Keratinocyte (primary cell): ENCODE measurements at regions not wholly inside any gene's neighbourhood (a gene's known extent, or its start where the extent isn't known, plus 50 kb on each side); places are given as distances from the start of the nearest gene placed in this dataset.

Source experiments
- EZH2 ChIP-seq: IDR thresholded peaks from one replicate; pipeline ENCODE4 v1.6.1; 2012; ENCODE audit warnings: inconsistent platforms, mild to moderate bottlenecking, low read length, moderate library complexity
- TF ChIP-seq, protein P1 (sequence below), 3 experiments: IDR thresholded peaks in 1 of 3; conservative IDR thresholded peaks in 1 of 3; optimal IDR thresholded peaks in 1 of 3; 2 replicates in 2 of 3; 3 replicates in 1 of 3; pipeline versions ENCODE3 to v1.5.1; 2011; ENCODE audit warnings: low read length in 3 of 3, mild to moderate bottlenecking in 3 of 3, moderate library complexity in 2 of 3, control low read depth in 1 of 3, inconsistent platforms in 1 of 3; ENCODE audit not compliant: insufficient read depth in 2 of 3; ENCODE audit errors: extremely low read depth in 1 of 3

DNA sequence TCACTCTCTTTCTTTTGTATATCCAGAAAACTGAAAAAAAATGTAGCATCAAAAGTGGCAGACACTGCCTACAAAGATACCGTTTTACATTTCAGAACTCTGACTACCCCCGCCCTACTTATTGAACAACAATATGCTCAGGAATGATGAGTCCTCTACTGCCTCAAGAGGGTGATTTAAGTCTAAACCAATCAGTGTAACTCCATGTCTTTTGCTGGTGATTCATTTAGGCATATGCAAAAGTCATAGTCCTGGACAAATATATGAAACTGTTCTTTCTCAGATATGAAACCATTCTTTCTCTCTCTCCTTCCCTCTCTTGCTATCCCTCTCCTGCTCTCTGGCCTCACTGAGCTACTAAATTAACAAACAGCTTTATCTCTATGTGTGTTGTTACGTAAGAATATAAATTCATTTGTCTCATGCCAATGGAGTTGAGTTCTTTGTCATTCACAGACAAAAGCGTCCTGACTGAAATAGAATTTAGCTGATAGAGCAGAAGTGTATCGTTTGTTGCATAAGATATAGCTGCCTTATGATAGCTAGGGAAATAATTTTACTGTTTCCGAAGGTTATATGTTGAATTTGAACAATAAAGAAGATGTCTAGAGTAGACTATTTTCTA is 133.7 kb upstream of the OSTN start:
- TF ChIP-seq, protein P1, sequence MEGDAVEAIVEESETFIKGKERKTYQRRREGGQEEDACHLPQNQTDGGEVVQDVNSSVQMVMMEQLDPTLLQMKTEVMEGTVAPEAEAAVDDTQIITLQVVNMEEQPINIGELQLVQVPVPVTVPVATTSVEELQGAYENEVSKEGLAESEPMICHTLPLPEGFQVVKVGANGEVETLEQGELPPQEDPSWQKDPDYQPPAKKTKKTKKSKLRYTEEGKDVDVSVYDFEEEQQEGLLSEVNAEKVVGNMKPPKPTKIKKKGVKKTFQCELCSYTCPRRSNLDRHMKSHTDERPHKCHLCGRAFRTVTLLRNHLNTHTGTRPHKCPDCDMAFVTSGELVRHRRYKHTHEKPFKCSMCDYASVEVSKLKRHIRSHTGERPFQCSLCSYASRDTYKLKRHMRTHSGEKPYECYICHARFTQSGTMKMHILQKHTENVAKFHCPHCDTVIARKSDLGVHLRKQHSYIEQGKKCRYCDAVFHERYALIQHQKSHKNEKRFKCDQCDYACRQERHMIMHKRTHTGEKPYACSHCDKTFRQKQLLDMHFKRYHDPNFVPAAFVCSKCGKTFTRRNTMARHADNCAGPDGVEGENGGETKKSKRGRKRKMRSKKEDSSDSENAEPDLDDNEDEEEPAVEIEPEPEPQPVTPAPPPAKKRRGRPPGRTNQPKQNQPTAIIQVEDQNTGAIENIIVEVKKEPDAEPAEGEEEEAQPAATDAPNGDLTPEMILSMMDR (optimal IDR thresholded peaks at IDR 0.05 in 1 of 3, IDR thresholded peaks at IDR 0.05 in 1 of 3, conservative IDR thresholded peaks at IDR 0.05 in 1 of 3; ENCODE audit: extremely low read depth in 1 of 3, insufficient read depth in 2 of 3, low read length in 3 of 3), result no peak
- TF ChIP-seq EZH2, result no peak
